Muscle layer of colon (tissue), 2 donors: ENCODE measurements at regions not wholly inside any gene's neighbourhood (a gene's known extent, or its start where the extent isn't known, plus 50 kb on each side); places are given as distances from the start of the nearest gene placed in this dataset.

Experiments
- H3K27ac ChIP-seq: one replicate; pipeline ENCODE4 v1.7.0; 2013; ENCODE audit warnings: low read depth, mild to moderate bottlenecking, low read length, moderate library complexity
- H3K27me3 ChIP-seq, 2 donors: one replicate each; pipeline ENCODE4 v1.7.0; 2013; ENCODE audit warnings: low read length in 2 of 2, mild to moderate bottlenecking in 2 of 2; ENCODE audit not compliant: insufficient read depth in 2 of 2, control insufficient read depth in 1 of 2
- H3K36me3 ChIP-seq: one replicate; pipeline ENCODE4 v1.7.0; 2013; ENCODE audit warnings: mild to moderate bottlenecking, low read length; ENCODE audit not compliant: insufficient read depth
- H3K4me1 ChIP-seq: one replicate; pipeline ENCODE4 v1.7.0; 2013; ENCODE audit warnings: mild to moderate bottlenecking, low read length; ENCODE audit not compliant: insufficient read depth
- H3K4me3 ChIP-seq, 2 donors: one replicate each; pipeline ENCODE4 v1.7.0; 2013; ENCODE audit warnings: low read length in 2 of 2, low read depth in 1 of 2, mild to moderate bottlenecking in 1 of 2, moderate library complexity in 1 of 2
- H3K9ac ChIP-seq: one replicate; pipeline ENCODE4 v1.7.0; 2013; ENCODE audit warnings: low read length
- H3K9me3 ChIP-seq: one replicate; pipeline ENCODE4 v1.7.0; 2013; ENCODE audit warnings: mild to moderate bottlenecking, low read length
- donor health status: abdominal sarcoma.
- donor health status: Adenocarcinoma of cecum.

GRCh38 chr5:106386287-106386686 is 1284.5 kb downstream of the EFNA5 start:
- Histone ChIP-seq H3K9me3 (no peaks in the 10 kb centered on the region), H3K36me3 (no peaks in the 10 kb centered on the region), H3K4me1 (no peaks in the 10 kb centered on the region), H3K27ac (no peak overlapping the region), H3K27me3 (no peaks in the 10 kb centered on the region), H3K4me3 (no peak overlapping the region), H3K9ac (no peak overlapping the region)

- Histone ChIP-seq H3K9me3 (no peaks in the 10 kb centered on the region), H3K4me3 (no peak overlapping the region), H3K4me1 (no peaks in the 10 kb centered on the region), H3K27me3 (no peaks in the 10 kb centered on the region), H3K9ac (no peak overlapping the region), H3K36me3 (no peaks in the 10 kb centered on the region), H3K27ac (no peak overlapping the region)
These were observed 1290.0 kb downstream of the EFNA5 start for GRCh38 chr5:106380736-106381135.

DNA sequence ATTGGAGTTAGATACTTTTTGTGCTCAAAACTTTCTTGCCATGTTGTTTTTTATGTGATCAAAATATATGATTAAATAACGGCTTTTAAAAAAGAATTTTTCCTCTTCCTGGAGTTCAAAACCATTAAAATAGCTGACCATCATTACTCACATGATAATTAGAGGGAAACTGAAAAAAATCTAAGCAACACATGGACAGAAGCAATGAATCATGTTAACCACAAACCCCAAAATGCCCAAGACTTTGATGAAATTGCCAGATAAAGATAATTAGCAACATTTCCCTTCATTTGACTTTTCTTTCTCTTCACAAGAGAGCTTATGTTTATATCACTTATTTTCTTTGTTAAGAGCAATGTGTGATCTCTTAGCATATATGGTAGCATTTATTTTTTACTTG is 1294.2 kb downstream of the EFNA5 start:
- Histone ChIP-seq H3K4me3 (no peak overlapping the region), H3K27ac (no peak overlapping the region), H3K9me3 (no peaks in the 10 kb centered on the region), H3K36me3 (no peaks in the 10 kb centered on the region), H3K27me3 (no peaks in the 10 kb centered on the region), H3K4me1 (no peaks in the 10 kb centered on the region), H3K9ac (no peak overlapping the region)

DNA sequence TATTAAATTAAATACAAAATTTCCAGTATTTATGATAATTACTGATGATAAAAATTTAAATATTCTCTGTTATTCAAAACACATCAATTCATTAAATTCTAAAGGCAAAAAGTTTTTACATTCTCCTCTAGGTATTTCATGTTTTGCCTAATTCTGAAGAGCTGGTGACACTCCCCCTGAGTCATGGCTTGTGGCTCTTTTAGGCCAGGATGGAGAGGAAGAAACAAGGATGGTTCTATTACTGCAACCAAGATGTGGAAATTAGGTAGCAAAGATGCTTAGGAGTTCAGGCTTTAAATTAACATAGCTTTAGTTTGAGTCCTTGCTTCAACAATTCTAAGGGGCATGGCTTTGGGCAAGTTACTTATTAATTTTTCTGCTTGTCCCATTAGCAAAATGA is 1295.8 kb downstream of the EFNA5 start:
- peaks cover 2% of the 10 kb centered on the region for H3K9me3 ChIP-seq
- no peaks in the 10 kb centered on the region for H3K4me1 ChIP-seq
- no peaks in the 10 kb centered on the region for H3K36me3 ChIP-seq
- H3K4me3 ChIP-seq = no peak overlapping the region
- no peak overlapping the region for H3K9ac ChIP-seq
- no peaks in the 10 kb centered on the region for H3K27me3 ChIP-seq
- H3K27ac ChIP-seq = no peak overlapping the region

DNA sequence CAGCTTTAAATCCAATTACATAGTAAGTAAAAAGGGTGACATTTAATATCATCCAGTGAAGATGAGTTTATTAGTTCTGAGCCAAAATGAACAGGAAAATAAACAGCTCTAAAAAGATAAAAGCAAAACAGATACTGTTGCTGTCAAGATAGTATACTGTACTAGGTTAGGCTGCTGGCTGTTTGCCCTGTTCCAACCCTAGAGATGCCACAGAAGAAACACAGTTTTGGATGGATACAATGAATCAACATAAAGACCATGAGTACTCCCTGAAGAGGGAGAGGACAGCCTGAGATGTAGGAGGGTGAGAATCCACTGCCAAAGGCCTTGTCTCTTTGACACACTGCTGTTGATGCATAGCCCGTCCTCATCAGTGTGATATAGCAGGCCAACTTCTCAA is 1302.7 kb downstream of the EFNA5 start:
- Histone ChIP-seq H3K4me3 (no peak overlapping the region), H3K36me3 (no peaks in the 10 kb centered on the region), H3K9me3 (peaks cover 8% of the 10 kb centered on the region), H3K4me1 (no peaks in the 10 kb centered on the region), H3K27me3 (no peaks in the 10 kb centered on the region), H3K27ac (no peak overlapping the region), H3K9ac (no peak overlapping the region)

DNA sequence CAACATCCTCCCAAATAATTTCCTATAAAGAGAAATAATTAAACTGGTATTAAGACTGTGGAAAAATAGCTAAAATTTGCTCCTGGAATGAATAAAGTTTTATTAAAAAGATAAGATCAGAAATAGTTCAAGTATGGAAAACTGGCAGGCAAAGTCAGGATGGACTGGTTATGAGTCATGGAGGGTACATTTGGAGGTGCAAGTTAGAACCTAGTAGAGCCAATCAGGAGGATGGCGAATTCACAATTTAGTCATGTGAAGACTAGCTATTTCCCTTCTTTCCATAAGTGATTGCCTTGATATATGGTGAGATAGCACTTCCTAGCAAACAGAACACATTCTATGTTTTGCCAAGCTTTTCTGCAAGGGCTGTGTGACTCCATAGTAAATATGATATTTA is 1303.5 kb downstream of the EFNA5 start:
- H3K9me3 ChIP-seq = peaks cover 8% of the 10 kb centered on the region

DNA sequence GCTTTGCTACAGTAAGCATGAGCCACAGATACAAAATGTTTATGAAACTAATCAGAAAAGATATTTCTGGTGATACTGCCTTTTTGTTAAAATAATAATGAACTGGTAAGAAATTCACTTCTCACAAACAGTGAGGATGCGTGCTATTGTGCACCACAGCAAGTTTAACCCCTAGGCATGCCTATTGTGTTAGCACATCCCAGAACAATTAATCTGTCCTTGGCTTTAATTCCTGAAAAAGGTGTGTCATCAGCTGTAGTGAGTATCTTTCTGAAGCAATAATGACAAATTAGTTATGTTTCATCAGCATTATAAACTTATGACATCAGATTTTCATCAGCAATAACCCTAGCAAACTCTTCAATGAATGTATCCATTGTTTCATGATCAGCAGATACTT is 1307.2 kb downstream of the EFNA5 start:
- Histone ChIP-seq H3K9ac (no peak overlapping the region), H3K9me3 (no peaks in the 10 kb centered on the region), H3K27me3 (no peaks in the 10 kb centered on the region)

More for the DNA sequence above, 1303.5 kb downstream of the EFNA5 start:
- Histone ChIP-seq H3K27ac (no peak overlapping the region), H3K9ac (no peak overlapping the region), H3K36me3 (no peaks in the 10 kb centered on the region), H3K4me1 (no peaks in the 10 kb centered on the region), H3K4me3 (no peak overlapping the region), H3K27me3 (no peaks in the 10 kb centered on the region)

DNA sequence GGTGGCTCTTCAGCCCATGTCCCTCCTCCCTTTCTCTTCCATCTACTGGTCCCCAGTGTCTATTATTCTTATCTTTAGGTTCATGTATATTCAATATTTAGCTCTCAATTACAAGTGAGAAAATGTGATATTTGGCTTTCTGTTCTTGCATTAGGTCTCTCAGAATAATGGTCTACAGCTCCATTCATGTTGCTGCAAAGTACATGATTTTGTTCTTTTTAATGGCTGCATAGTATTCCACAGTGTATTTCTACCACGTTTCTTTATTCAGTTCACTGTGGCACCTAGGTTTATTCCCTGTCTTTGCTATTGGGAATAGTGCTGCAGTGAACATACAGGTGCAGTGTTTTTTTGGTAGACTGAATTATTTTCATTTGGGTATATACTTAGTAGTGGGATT is 1308.8 kb downstream of the EFNA5 start:
- Histone ChIP-seq H3K9ac (no peak overlapping the region), H3K36me3 (no peaks in the 10 kb centered on the region), H3K4me3 (no peak overlapping the region), H3K4me1 (no peaks in the 10 kb centered on the region), H3K27ac (no peak overlapping the region), H3K27me3 (no peaks in the 10 kb centered on the region), H3K9me3 (no peaks in the 10 kb centered on the region)

More for the DNA sequence above, 1307.2 kb downstream of the EFNA5 start:
- no peak overlapping the region for H3K27ac ChIP-seq
- H3K36me3 ChIP-seq = no peaks in the 10 kb centered on the region
- no peaks in the 10 kb centered on the region for H3K4me1 ChIP-seq
- no peak overlapping the region for H3K4me3 ChIP-seq

DNA sequence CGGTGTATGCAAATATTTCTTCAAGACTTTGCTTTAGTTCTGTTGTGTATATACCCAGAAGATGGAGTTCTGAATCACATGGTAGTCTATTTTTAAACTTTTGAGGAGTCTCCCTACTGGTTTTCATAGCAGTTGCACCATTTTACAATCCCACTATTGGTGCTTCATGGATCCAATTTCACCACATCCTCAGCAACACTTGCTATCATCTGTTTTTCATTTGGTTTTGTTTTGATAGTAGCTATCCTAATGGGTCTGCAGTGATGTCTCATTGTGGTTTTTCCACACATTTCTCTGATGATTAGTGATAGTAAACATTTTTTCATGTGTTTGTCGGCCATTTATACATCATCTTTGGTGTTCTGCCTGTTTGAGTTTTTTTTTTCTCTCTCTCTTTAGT is 1339.3 kb downstream of the EFNA5 start:
- Histone ChIP-seq H3K9me3 (no peaks in the 10 kb centered on the region), H3K9ac (no peak overlapping the region), H3K4me3 (no peak overlapping the region), H3K36me3 (no peaks in the 10 kb centered on the region), H3K27me3 (no peaks in the 10 kb centered on the region), H3K27ac (no peak overlapping the region), H3K4me1 (no peaks in the 10 kb centered on the region)

DNA sequence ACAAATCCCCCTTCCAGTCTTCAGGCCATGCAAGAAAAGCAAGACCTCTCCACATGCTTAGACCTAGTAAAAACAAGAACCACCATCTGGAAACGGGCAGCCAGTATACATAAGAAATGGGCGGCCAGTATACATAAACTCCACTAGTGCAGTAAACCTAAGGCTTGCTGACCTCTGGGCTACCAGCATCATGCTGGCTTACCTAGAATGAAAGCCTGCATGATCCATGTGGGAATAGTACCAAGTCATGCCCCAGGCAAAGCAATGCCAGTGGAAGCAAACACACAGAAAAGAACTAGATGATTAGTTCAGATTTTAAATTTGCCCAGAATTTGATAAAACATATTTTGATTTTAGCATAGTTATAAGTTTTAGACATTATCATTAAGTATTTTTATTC is 1346.4 kb downstream of the EFNA5 start:
- Histone ChIP-seq H3K27ac (no peak overlapping the region), H3K36me3 (no peaks in the 10 kb centered on the region), H3K27me3 (no peaks in the 10 kb centered on the region), H3K4me3 (no peak overlapping the region), H3K9me3 (no peaks in the 10 kb centered on the region), H3K4me1 (no peaks in the 10 kb centered on the region), H3K9ac (no peak overlapping the region)

DNA sequence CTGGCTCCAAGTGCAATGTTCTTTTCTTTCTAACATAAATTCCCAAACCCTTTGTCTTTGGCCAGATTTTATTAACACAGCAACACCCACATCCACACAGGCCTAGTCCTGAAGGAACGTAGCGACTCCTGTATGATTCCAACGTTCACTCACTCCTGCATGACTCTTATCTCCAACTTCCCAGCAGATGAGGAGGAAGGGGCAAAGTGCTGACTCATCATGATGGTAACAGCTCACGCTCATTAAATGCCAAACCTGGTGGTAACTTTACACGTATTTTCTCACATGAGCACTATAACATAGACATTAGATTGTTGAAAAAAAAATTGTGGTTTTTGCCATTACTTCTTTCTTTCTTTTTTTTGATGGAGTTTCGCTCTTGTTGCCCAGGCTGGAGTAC is 1349.5 kb downstream of the EFNA5 start:
- Histone ChIP-seq H3K4me3 (no peak overlapping the region), H3K27ac (no peak overlapping the region), H3K9ac (no peak overlapping the region), H3K36me3 (no peaks in the 10 kb centered on the region), H3K9me3 (no peaks in the 10 kb centered on the region), H3K4me1 (no peaks in the 10 kb centered on the region), H3K27me3 (no peaks in the 10 kb centered on the region)

DNA sequence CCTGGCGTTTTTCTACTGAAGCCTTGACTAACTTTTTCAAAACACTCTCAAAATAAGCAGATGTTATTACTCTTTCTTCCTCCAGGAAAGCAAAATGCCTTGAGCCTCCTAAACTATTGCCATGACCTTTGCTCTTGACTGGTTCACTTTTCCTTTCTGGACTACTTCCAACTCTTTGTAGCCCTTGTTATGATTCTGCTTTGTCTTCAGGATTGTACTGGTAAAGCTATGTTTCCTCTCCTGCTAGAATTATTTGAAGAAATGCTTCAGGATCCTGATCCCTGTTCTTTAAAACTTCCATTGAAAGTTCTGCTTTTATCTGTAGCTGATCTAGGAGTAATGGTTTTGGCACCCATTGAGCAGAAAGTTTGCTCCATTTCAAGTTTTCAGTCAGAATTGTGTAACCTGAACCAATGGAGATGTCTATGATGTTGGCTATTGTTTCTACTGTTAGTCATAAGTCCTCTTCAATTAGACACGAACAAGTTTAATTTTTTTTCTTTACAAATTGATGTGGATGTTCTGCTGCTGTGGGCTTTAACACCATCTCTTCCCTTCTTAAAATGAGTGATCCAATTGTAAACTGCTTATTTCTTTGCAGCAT is 1356.4 kb downstream of the EFNA5 start:
- Histone ChIP-seq H3K4me3 (no peak overlapping the region), H3K36me3 (no peaks in the 10 kb centered on the region), H3K4me1 (no peaks in the 10 kb centered on the region), H3K9ac (no peak overlapping the region), H3K27ac (no peak overlapping the region), H3K9me3 (no peaks in the 10 kb centered on the region), H3K27me3 (no peaks in the 10 kb centered on the region)
